NCI-H1436 treated with DMSO at 0.1 percent for 48 hours (cell line): ENCODE measurements at regions not wholly inside any gene's neighbourhood (a gene's known extent, or its start where the extent isn't known, plus 50 kb on each side); places are given as distances from the start of the nearest gene placed in this dataset.
"Not testable (repeated sequence)": the region's sequence is repeated elsewhere in the genome, so short reads cannot be mapped to it uniquely, and the experiment has no call there.

Source experiments
- DNase-seq: peaks from one replicate; lab custom pipeline; 2025; lab: John Stamatoyannopoulos, UW

- no peak for DNase-seq
Observed at GRCh38 chr4:127309369-127310102, 323.2 kb upstream of the INTU start.

- DNase-seq, result no peak
Observed at GRCh38 chr4:127311371-127311770, 321.4 kb upstream of the INTU start.

DNA sequence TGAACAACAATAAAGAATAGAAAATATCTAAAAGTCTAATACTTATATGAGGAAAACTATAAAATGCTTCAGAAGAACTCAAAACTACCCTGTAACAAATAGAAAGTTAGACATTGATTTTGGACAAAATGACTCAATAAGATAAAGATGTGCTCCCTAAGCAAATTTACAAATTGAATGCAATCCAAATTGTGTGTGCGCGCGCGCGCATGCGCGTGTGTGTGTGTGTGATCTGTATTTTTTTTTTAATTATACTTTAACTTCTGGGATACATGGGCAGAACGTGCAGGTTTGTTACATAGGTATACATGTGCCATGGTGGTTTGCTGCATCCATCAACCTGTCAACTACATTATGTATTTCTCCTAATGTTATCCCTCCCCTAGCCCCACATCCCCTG, 320.8 kb upstream of the INTU start:
- DNase-seq, result no peak

GRCh38 chr4:127313767-127314166, 319.0 kb upstream of the INTU start:
- no peak for DNase-seq

DNA sequence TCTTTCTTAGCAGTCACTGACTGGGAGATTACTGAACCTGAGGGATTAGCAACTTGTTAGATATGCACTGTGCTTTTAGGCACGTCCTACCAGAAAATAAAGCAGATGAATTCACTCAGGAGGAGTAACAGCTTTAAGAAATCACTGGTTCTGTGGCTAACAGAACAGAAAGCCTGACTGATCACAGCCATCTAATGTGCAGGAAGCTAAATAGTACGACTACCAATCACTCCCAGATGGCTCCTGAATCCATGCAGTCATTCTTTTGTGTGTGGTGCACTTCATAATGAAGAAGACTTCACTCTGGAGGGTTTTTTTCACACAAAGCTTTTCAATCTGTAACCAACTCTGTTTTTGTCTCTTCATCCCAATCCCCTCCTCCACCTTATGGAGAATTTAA, 305.3 kb upstream of the INTU start:
- DNase-seq, result no peak

GRCh38 chr4:127335073-127335620, 297.6 kb upstream of the INTU start:
- DNase-seq, result no peak

DNA sequence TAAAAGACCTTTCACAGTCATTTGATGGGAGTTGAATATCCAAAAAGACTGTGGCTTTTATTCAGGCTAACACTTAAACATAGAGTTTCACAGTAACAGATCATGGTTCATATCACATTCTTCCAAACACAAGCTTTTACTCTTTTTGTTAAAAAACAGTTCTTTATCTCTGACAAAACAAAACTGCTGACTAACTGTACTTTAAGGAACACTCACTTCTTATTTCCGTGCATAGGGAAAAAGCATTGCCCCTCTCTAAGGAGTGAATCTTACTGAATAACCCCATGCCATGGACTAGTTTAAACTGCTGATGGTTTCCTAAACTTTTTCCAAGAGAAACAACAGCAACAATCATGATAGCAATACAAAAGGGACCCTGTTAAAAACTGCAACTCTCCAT, 297.0 kb upstream of the INTU start:
- no peak for DNase-seq

GRCh38 chr4:127343123-127343522, 289.6 kb upstream of the INTU start:
- not testable (repeated sequence) for DNase-seq

DNA sequence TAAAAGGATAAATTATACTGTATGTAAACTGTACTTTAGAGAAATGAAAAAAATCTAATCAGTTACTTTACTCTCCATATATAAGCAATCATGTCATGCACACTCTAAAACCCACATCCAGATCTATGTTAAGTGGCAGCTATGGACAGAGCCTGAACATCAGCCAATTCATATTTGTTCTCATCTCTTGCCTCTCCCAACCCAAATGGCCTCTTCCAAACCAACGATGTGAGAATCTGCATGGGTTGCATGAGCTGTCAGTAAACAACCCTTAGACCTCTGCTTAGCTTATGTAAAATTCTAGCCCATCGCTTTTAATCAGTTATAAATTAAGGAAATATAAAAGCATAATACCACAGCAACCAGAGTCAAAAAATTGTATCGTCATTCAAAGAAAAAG, 288.7 kb upstream of the INTU start:
- no peak for DNase-seq

DNA sequence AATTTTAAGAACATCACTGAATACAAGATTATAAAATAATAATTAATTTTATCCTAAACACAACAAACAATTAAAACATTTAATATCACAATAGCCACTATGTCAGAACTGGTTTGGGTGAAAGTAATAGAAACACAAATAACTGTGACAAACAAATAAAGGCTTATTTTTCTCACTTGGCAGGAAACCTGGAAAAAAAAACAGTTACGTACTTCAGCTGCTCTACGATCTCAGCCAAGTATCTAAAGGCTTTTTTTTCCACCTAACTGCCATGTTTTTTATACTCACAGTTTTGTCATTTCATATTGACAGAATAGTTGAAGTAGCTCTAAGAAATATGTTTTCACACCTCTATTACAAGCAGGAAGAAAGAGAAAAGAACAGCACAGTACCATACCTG, 284.8 kb upstream of the INTU start:
- no peak for DNase-seq

DNA sequence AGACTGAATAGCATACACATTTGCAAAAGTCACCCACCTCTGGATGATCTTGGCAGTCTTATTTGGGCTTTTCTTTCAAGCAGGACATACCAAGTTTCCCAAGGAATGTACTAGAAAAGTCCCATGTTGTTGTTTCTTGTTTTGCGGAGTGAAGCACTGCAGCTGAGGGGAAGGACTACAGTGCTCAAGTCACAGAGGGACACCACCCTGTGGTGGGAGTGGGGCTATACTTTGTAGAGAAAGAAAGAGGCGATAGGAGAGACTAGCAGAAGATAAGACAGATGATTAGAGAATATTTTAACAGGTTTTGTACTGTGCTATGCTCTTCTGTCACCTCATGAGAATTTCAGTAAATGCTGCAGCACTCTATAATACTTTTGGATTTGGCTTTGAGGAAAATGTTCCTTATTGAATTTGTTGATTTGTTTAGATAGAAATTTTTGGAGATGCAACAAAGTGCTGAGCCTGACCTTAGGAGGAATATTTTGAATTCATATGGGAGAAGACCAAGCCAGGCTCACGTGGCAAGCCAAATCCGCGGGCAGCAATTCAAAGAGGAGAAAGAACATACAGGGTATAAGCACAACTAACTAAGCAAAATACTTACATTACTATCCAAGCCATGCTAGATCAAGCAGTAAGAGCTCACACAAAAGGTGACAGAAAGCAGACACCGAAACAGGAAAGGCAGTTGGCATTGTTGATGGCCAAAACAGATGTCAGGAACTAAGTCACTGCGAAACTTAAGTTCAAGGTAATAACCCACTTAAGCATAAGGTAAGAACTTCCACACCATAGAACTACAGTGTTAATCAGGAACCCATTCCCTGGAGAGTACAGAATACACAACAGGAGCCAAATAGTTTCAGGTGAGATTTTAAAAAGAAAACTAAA, 280.3 kb upstream of the INTU start:
- DNase-seq, result no peak

DNA sequence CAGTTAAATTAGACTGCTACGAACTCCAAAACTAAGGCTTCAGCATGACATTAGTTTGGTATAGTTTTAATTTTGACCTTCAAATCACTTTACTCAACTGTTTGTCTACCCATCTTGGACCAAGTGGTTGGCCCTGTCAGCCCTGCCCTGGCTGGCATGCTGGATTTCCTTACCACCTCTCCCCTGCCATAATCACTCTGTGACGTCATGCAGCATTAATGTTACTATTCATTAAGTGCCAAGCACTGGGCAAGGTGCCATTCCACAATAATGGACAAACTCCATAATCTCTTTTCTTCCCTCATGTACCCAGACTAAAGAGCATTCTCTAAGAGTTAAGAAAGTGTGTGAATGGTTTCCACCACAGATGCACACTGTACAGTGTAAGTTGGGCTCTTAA, 277.0 kb upstream of the INTU start:
- no peak for DNase-seq

GRCh38 chr4:127357765-127358164, 275.0 kb upstream of the INTU start:
- no peak for DNase-seq

GRCh38 chr4:127362686-127363085, 270.1 kb upstream of the INTU start:
- DNase-seq, result no peak

DNA sequence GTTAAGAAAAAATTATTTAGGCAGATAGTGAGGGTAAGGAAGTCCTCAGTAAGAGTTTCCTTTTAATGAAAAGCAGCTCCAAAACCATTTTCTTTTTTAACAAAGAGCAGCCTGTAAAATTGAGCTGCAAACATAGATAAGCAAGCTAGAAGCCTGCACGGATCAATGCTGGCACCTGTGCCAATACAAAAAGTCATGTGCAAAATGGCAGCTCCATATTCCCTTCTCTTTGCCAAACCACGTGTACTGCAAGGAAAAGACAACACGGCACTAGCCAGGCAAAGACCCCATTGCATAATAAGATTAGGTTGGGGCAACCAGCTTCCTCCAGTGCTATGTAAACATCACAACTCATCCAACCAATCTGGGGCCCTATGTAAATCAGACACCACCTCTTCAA, 268.4 kb upstream of the INTU start:
- no peak for DNase-seq

GRCh38 chr4:127364911-127365310, 267.8 kb upstream of the INTU start:
- DNase-seq, result no peak

- DNase-seq, result no peak
Observed at GRCh38 chr4:127370604-127371003, 262.2 kb upstream of the INTU start.

DNA sequence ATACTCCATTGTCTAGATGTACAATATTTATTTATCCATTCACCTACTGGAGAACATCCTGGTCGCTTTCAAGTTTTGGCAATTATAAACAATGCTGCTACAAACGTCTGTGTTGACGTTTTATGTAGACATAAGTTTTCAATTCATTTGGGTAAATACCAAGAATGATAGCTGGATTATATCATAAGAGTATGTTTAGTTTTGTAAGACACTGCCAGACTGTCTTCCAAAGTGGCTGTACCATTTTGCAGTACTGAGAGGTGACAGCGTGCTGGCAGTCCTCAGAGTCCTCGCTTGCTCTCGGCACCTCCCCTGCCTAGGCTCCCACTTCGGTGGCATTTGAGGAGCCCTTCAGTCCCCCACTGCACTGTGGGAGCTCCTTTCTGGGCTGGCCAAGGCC, 253.3 kb upstream of the INTU start:
- no peak for DNase-seq

- not testable (repeated sequence) for DNase-seq
Observed at GRCh38 chr4:127379948-127380347, 252.8 kb upstream of the INTU start.

DNA sequence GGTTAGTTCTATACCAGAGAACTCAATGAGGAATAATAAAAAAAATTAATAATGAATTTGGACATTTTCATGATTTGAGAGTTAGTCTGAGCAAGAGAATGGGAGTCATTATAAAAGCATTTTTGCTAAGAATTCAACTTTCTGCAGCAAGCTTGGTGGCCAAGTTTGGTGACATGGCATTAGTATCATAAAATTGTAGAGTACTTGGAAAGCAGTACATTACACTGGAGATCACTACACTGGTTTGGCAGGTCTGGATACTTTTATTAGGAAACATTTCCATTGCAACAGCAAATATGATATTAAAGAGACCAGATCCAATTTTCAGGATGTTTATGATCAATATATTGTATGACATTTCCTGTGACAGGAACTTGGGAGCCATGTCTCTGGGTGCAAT, 249.1 kb upstream of the INTU start:
- no peak for DNase-seq

DNA sequence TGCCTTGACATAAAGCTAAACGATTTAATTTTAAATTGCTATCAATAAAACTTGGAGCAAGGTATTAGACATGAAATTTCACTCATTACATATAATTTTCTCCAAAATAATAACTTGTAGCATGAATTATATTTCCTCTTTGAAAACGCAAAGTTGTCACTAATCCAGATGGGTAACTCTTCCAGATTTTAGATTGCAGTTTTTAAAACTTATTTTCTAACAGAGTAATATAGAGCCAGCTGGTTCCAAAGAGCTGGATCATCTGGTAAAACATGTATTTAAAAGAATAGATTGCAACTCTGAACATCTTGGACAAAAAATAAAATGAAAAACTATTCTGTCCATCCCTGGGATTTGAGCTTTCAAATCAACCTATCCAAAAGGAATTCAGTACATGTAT, 238.2 kb upstream of the INTU start:
- DNase-seq, result no peak

DNA sequence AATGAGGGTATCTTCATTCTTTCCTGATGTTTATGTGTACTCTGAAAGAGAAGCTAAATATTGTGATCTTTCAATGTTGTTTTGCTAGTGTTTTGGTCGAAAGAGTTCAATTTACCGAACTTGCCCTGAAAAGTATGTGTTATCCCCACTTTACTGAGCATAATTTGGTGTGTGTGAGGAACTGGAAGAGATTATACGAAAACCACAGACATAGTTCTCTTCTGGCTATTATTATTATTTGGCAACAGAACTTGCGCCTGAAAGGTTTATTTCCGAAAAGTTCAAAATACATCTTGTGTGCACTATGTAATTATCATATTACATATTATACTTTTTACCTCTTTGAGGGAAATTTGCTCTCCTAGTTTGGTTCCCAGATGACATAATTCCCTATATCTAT, 232.5 kb upstream of the INTU start:
- no peak for DNase-seq

- no peak for DNase-seq
Observed at GRCh38 chr4:127400731-127401346, 231.9 kb upstream of the INTU start.
